ENCODE measurements at regions not wholly inside any gene's neighbourhood (a gene's known extent, or its start where the extent isn't known, plus 50 kb on each side); places are given as distances from the start of the nearest gene placed in this dataset.
"Not testable (repeated sequence)": the region's sequence is repeated elsewhere in the genome, so short reads cannot be mapped to it uniquely, and the experiment has no call there.

- TF ChIP-seq CTCF (IDR thresholded peaks at IDR 0.05); ZFX (IDR thresholded peaks at IDR 0.05; ENCODE audit: borderline replicate concordance): not testable (repeated sequence)
Observed at GRCh38 chr16:52655156-52655555, 108.2 kb upstream of the TOX3 start.
